Neuronal stem cell (in vitro differentiated cells): ENCODE measurements at regions not wholly inside any gene's neighbourhood (a gene's known extent, or its start where the extent isn't known, plus 50 kb on each side); places are given as distances from the start of the nearest gene placed in this dataset.

Experiments used
- DNase-seq: peaks from one replicate; pipeline ENCODE4 v3.0.0-alpha.2; 2013; ENCODE audit warnings: low spot score
- H2AFZ ChIP-seq: one replicate; pipeline ENCODE4 v1.6.1; 2013; ENCODE audit warnings: mild to moderate bottlenecking, low read length, inconsistent platforms
- H2AK5ac ChIP-seq: 2 replicates; pipeline ENCODE4 v1.6.1; 2013; ENCODE audit warnings: low read depth, mild to moderate bottlenecking, inconsistent platforms, low read length, moderate library complexity, mixed read lengths
- H2BK120ac ChIP-seq: 2 replicates; pipeline ENCODE4 v1.6.1; 2013; ENCODE audit warnings: low read depth, mild to moderate bottlenecking, inconsistent platforms, low read length, moderate library complexity, mixed read lengths
- H2BK12ac ChIP-seq: one replicate; pipeline ENCODE4 v1.6.1; 2013; ENCODE audit warnings: low read length, inconsistent platforms
- H2BK15ac ChIP-seq: 2 replicates; pipeline ENCODE4 v1.6.1; 2013; ENCODE audit warnings: mild to moderate bottlenecking, low read length, inconsistent platforms, mixed read lengths
- H2BK5ac ChIP-seq: one replicate; pipeline ENCODE4 v1.6.1; 2013; ENCODE audit warnings: inconsistent platforms, mild to moderate bottlenecking, low read length, moderate library complexity
- H3K14ac ChIP-seq: one replicate; pipeline ENCODE4 v1.6.1; 2013; ENCODE audit warnings: low read length, inconsistent platforms
- H3K18ac ChIP-seq: 2 replicates; pipeline ENCODE4 v1.6.1; 2013; ENCODE audit warnings: low read length, inconsistent platforms
- H3K23ac ChIP-seq: 2 replicates; pipeline ENCODE4 v1.6.1; 2013; ENCODE audit warnings: low read depth, mild to moderate bottlenecking, mixed read lengths, low read length, inconsistent platforms; ENCODE audit not compliant: poor library complexity
- H3K27ac ChIP-seq: replicated peaks from 3 replicates; pipeline ENCODE4 v1.5.1; 2013; ENCODE audit warnings: low read length, inconsistent platforms
- H3K27me3 ChIP-seq, 3 experiments: 2 replicates each; pipeline ENCODE4 v1.6.1; 2013; ENCODE audit warnings: low read length in 3 of 3, mild to moderate bottlenecking in 2 of 3, inconsistent platforms in 1 of 3, low read depth in 1 of 3, mixed read lengths in 1 of 3, moderate library complexity in 1 of 3; ENCODE audit not compliant: control insufficient read depth in 3 of 3, insufficient read depth in 3 of 3
- H3K36me3 ChIP-seq, 2 donors: replicated peaks in 1 of 2; 2 replicates each; pipeline ENCODE4 v1.6.1; 2013; ENCODE audit warnings: low read length in 2 of 2; ENCODE audit not compliant: control insufficient read depth in 2 of 2, insufficient read depth in 2 of 2
- H3K4ac ChIP-seq: 2 replicates; pipeline ENCODE4 v1.6.1; 2013; ENCODE audit warnings: inconsistent platforms, mild to moderate bottlenecking, low read length, moderate library complexity
- H3K4me1 ChIP-seq, 2 donors: 1 replicate in 1 of 2; 2 replicates in 1 of 2; pipeline ENCODE4 v1.6.1; 2013; ENCODE audit warnings: low read length in 2 of 2, low read depth in 1 of 2; ENCODE audit not compliant: control insufficient read depth in 2 of 2, insufficient read depth in 1 of 2
- H3K4me2 ChIP-seq: one replicate; pipeline ENCODE4 v1.6.1; 2013; ENCODE audit warnings: mild to moderate bottlenecking, low read length, inconsistent platforms; ENCODE audit not compliant: insufficient read depth, poor library complexity, severe bottlenecking
- H3K4me3 ChIP-seq, 2 donors: 2 replicates each; pipeline ENCODE4 v1.5.1; 2013; ENCODE audit warnings: low read length in 2 of 2, mild to moderate bottlenecking in 2 of 2, inconsistent platforms in 1 of 2, moderate library complexity in 1 of 2
- H3K79me1 ChIP-seq: one replicate; pipeline ENCODE4 v1.6.1; 2013; ENCODE audit warnings: low read depth, mild to moderate bottlenecking, inconsistent platforms, low read length, moderate library complexity
- H3K9ac ChIP-seq: one replicate; pipeline ENCODE4 v1.6.1; 2013; ENCODE audit warnings: mild to moderate bottlenecking, low read depth, low read length, inconsistent platforms; ENCODE audit not compliant: poor library complexity
- H3K9me3 ChIP-seq, 2 donors: replicated peaks in 1 of 2; 2 replicates each; pipeline versions ENCODE3 to v1.6.1; 2013; ENCODE audit warnings: low read length in 2 of 2, mild to moderate bottlenecking in 2 of 2, inconsistent platforms in 1 of 2, low read depth in 1 of 2, mixed read lengths in 1 of 2, moderate library complexity in 1 of 2; ENCODE audit not compliant: control insufficient read depth in 2 of 2, insufficient read depth in 1 of 2
- H4K8ac ChIP-seq: one replicate; pipeline ENCODE4 v1.6.1; 2013; ENCODE audit warnings: low read depth, mild to moderate bottlenecking, inconsistent platforms, low read length, moderate library complexity
- H4K91ac ChIP-seq: one replicate; pipeline ENCODE4 v1.6.1; 2013; ENCODE audit warnings: low read length, low read depth, mild to moderate bottlenecking, inconsistent platforms; ENCODE audit not compliant: poor library complexity
- WGBS, 2 donors: extraction: QIAGEN DNeasy Blood & Tissue Kit; methylation state at CpG; one replicate each; pipeline ENCODE4 v1.1.7; 2013; ENCODE audit warnings: missing lambda C conversion rate in 2 of 2, mixed read lengths in 1 of 2; ENCODE audit not compliant: insufficient read length in 2 of 2, insufficient replicate concordance in 1 of 2; ENCODE audit errors: extremely low coverage in 2 of 2; 5-methylcytosine and 5-hydroxymethylcytosine counted together

DNA sequence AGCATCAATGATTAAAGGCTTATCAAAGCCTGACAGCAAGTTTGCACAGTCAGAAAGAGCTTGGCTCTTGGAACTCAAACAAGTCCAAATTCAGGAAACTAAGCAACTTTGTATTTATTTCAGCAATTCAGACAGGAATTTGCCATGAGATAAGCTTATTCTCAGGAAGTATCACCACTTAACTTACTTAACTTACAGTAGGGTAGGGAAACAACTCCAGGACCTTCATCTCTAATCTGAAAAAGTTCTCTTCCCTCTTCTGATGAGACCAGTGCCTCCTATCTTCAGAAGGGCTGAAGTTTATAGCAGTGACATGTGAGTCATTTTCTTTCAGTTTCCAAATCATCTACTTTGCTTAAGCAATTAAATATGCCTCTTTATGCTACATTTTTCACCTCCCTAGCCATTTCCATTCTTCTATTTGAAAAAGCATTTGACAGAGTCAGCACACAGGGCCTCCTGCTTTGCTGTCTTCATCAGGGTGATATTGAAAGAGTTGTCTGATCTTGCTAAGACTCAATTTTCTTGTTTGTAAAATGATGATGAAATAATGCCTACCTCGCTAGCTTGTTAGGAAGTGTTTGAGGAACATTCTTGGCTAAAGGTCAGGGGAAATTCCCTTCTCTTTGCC lies 389.5 kb downstream of the RND3 start:
- no peak overlapping the region for H3K23ac ChIP-seq
- no peak overlapping the region for H3K27ac ChIP-seq
- no peak overlapping the region for H2BK120ac ChIP-seq
- no peak overlapping the region for H2BK12ac ChIP-seq
- peaks cover 0 to 3% of the 10 kb centered on the region in 2 donors for H3K4me1 ChIP-seq
- no peaks in the 10 kb centered on the region for H3K36me3 ChIP-seq
- no peak overlapping the region for H4K8ac ChIP-seq
- H3K27me3 ChIP-seq, result no peaks in the 10 kb centered on the region
- no peak overlapping the region for H2BK15ac ChIP-seq
- H3K9ac ChIP-seq, result no peak overlapping the region
- H3K4me3 ChIP-seq, result no peak overlapping the region
- no peaks in the 10 kb centered on the region for H3K9me3 ChIP-seq
- H3K14ac ChIP-seq, result no peak overlapping the region
- H3K18ac ChIP-seq, result no peak overlapping the region
- H3K4ac ChIP-seq, result no peak overlapping the region
- H2AK5ac ChIP-seq, result no peak overlapping the region
- no peak overlapping the region for H3K4me2 ChIP-seq
- no peak overlapping the region for H4K91ac ChIP-seq
- no CpG with 5 or more reads among the region's 1 CpG for WGBS, 2 donors
- H2AFZ ChIP-seq, result no peak overlapping the region
- H3K79me1 ChIP-seq, result no peaks in the 10 kb centered on the region
- DNase-seq, result no peak
- H2BK5ac ChIP-seq, result no peak overlapping the region

DNA sequence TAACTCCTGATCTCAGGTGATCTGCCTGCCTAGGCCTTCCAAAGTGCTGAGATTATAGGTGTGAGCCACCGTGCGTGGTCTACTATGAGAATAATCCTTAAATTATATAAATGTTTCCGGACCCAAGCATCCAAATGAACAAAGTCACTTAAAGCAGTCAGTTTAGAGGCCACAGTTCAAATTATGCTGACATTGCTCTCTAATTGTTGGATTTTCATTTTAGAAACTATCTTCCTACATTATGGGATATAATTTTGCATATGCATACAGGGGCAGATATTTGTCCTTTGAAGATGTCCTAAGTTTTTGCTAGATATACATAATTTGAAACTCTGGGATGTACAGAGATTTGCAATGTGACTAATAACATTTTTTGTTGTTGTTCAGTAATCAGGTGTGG lies 390.1 kb downstream of the RND3 start:
- no peak overlapping the region for H2BK120ac ChIP-seq
- H3K23ac ChIP-seq, result no peak overlapping the region
- H3K4me3 ChIP-seq, result no peak overlapping the region
- H2BK15ac ChIP-seq, result no peak overlapping the region
- H3K18ac ChIP-seq, result no peak overlapping the region
- H4K91ac ChIP-seq, result no peak overlapping the region
- WGBS, 2 donors, result no CpG with 5 or more reads among the region's 3 CpGs
- no peaks in the 10 kb centered on the region for H3K79me1 ChIP-seq
- H2BK12ac ChIP-seq, result no peak overlapping the region
- H4K8ac ChIP-seq, result no peak overlapping the region
- H3K9me3 ChIP-seq, result no peaks in the 10 kb centered on the region
- no peak overlapping the region for H3K4ac ChIP-seq
- no peaks in the 10 kb centered on the region for H3K36me3 ChIP-seq
- no peak overlapping the region for H3K14ac ChIP-seq
- H2AFZ ChIP-seq, result no peak overlapping the region
- H2BK5ac ChIP-seq, result no peak overlapping the region
- no peak for DNase-seq
- no peak overlapping the region for H3K27ac ChIP-seq
- H3K4me2 ChIP-seq, result no peak overlapping the region
- H3K27me3 ChIP-seq, result no peaks in the 10 kb centered on the region
- peaks cover 0 to 3% of the 10 kb centered on the region in 2 donors for H3K4me1 ChIP-seq
- no peak overlapping the region for H2AK5ac ChIP-seq
- no peak overlapping the region for H3K9ac ChIP-seq

DNA sequence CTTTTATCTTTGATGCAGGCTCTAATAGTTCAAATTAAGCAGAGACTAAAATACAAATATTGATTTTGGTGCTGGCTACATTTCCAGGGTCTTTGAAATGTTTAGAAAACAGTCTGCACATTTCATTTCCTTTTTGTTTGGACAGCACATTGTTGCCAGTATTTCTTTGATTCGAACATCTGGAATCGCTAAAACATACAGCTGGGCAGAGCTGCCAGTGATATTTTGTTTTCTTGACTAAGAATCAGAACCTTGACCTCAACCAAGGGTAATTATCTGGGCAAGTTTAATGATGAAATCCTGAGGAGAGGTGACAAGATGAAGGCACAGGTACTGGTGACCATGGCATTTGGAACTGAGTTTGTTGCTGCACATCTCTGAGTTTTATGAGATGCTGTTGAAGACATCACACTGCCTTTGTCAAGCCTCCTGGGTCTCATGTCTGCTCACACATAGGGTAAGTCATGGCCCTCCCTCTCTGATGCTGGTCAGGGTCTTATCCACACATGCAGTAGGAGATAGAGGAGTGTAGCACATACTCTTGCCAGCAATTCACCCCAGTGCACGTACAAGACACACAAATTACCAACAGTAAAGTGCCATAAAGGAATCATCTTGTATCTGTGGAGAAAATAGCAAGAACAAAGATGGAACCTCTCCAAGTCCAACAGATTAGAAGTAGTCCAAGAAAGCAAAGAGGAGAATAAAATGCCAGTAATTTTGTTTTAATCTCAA lies 391.9 kb downstream of the RND3 start:
- no CpG with 5 or more reads among the region's 3 CpGs for WGBS, 2 donors
- H3K79me1 ChIP-seq, result no peaks in the 10 kb centered on the region

DNA sequence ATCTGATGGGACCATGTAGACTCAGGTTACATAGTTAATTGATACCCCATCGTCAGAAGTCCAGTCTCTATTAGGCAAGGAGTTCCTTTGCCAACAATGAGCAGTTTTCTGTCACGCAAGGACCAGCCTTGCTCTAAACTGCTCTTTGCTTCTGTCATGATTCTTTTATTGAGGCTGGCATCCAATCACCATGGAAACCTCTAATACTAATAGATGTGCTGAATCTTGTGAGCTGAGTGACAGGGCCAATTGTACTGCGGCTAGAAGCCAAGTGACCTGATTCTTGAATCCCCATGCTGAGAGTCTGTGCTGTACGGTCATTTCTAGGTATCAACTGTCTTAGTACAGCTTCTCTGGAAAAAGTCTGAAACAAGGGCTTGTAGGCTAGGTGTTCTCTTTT lies 395.6 kb downstream of the RND3 start:
- no peak overlapping the region for H2BK120ac ChIP-seq

More for the DNA sequence above, 391.9 kb downstream of the RND3 start:
- Histone ChIP-seq H3K4me1 (peaks cover 6 to 8% of the 10 kb centered on the region in 2 donors), H2BK120ac (no peak overlapping the region), H3K4ac (no peak overlapping the region), H4K8ac (no peak overlapping the region), H3K36me3 (no peaks in the 10 kb centered on the region), H4K91ac (no peak overlapping the region), H3K27ac (no peak overlapping the region), H3K4me3 (no peak overlapping the region), H3K9me3 (no peaks in the 10 kb centered on the region), H3K14ac (no peak overlapping the region), H3K9ac (no peak overlapping the region), H3K4me2 (no peak overlapping the region), H2BK15ac (no peak overlapping the region), H2AK5ac (no peak overlapping the region), H3K27me3 (no peaks in the 10 kb centered on the region), H2BK5ac (no peak overlapping the region), H3K18ac (no peak overlapping the region), H2BK12ac (no peak overlapping the region), H3K23ac (no peak overlapping the region), H2AFZ (no peak overlapping the region)
- DNase-seq, result no peak

More for the DNA sequence above, 395.6 kb downstream of the RND3 start:
- Histone ChIP-seq H2BK12ac (no peak overlapping the region), H3K4me2 (no peak overlapping the region), H2AK5ac (no peak overlapping the region), H3K27ac (no peak overlapping the region), H2BK5ac (no peak overlapping the region), H2AFZ (no peak overlapping the region), H3K4ac (no peak overlapping the region), H3K9me3 (no peaks in the 10 kb centered on the region), H3K9ac (no peak overlapping the region), H3K18ac (no peak overlapping the region), H3K4me1 (peaks cover 3 to 13% of the 10 kb centered on the region in 2 donors), H3K23ac (no peak overlapping the region), H4K8ac (no peak overlapping the region), H3K36me3 (no peaks in the 10 kb centered on the region), H2BK15ac (no peak overlapping the region), H3K79me1 (no peaks in the 10 kb centered on the region), H3K14ac (no peak overlapping the region), H4K91ac (no peak overlapping the region), H3K27me3 (no peaks in the 10 kb centered on the region), H3K4me3 (no peak overlapping the region)
- DNase-seq, result no peak
- no CpG with 5 or more reads among the region's 4 CpGs for WGBS, 2 donors
